A673 (cell line): ENCODE measurements at regions not wholly inside any gene's neighbourhood (a gene's known extent, or its start where the extent isn't known, plus 50 kb on each side); places are given as distances from the start of the nearest gene placed in this dataset.

ENCODE experiments used
- BruUV-seq: library from RNA; stranded (reverse); fragments of 400-500 nt; replicated peaks from 2 replicates; lab custom pipeline; 2021; lab: Mats Ljungman, UMichigan
- CTCF ChIA-PET: fragments of 300-600 bp; sonication (Branson Sonifier 250); formaldehyde crosslinking; loops from one replicate; lab custom pipeline; 2022; ENCODE audit warnings: antibody characterized with exemption; lab: Charles Lee
- POLR2A ChIA-PET: fragments of 300-600 bp; sonication (Branson Sonifier 250); formaldehyde crosslinking; loops from one replicate; lab custom pipeline; 2022; ENCODE audit warnings: antibody characterized with exemption; ENCODE audit not compliant: low non-redundant PET; lab: Charles Lee
- DNase-seq: peaks from one replicate; pipeline ENCODE4 v3.0.0-alpha.2; 2015; ENCODE audit warnings: low spot score
- H3K27ac ChIP-seq: fragments of 200-600 bp; sonication (generic); 2 replicates; pipeline ENCODE4 v1.5.1; 2016; ENCODE audit warnings: mixed run types, low read depth, mild to moderate bottlenecking, mixed read lengths, antibody characterized with exemption, low read length; ENCODE audit not compliant: poor library complexity, severe bottlenecking
- H3K27me3 ChIP-seq: fragments of 200-600 bp; sonication (generic); replicated peaks from 2 replicates; pipeline ENCODE4 v1.6.1; 2017; ENCODE audit warnings: mixed run types, low read depth, mild to moderate bottlenecking, mixed read lengths, antibody characterized with exemption, low read length; ENCODE audit not compliant: insufficient read depth, poor library complexity
- H3K36me3 ChIP-seq: fragments of 200-600 bp; sonication (generic); 2 replicates; pipeline ENCODE4 v1.6.1; 2016; ENCODE audit warnings: mixed run types, mild to moderate bottlenecking, mixed read lengths, antibody characterized with exemption, low read length; ENCODE audit not compliant: insufficient read depth, poor library complexity, severe bottlenecking
- H3K4me1 ChIP-seq: fragments of 200-600 bp; sonication (generic); 2 replicates; pipeline ENCODE4 v1.6.1; 2017; ENCODE audit warnings: mixed run types, mild to moderate bottlenecking, mixed read lengths, antibody characterized with exemption, low read length; ENCODE audit not compliant: insufficient read depth, poor library complexity, severe bottlenecking
- H3K4me3 ChIP-seq: fragments of 200-600 bp; sonication (generic); 2 replicates; pipeline ENCODE4 v1.5.1; 2016; ENCODE audit warnings: low read depth, mixed run types, mild to moderate bottlenecking, mixed read lengths, low read length; ENCODE audit not compliant: poor library complexity, severe bottlenecking
- H3K9me3 ChIP-seq: fragments of 200-600 bp; sonication (generic); 2 replicates; pipeline ENCODE4 v1.6.1; 2016; ENCODE audit warnings: mixed run types, low read depth, mild to moderate bottlenecking, mixed read lengths, antibody characterized with exemption, low read length; ENCODE audit not compliant: poor library complexity, severe bottlenecking
- EZH2 ChIP-seq: fragments of 200-600 bp; sonication (generic); IDR thresholded peaks from 2 replicates; pipeline ENCODE4 v1.6.1; 2017; ENCODE audit warnings: borderline replicate concordance, low read depth, mild to moderate bottlenecking, mixed read lengths, antibody characterized with exemption, low read length; ENCODE audit not compliant: poor library complexity, severe bottlenecking
- intact Hi-C: fragments of 100-400 bp; cut with micrococcal nuclease; formaldehyde crosslinking; loops from one replicate; pipeline ENCODE4 v1.10.0; 2022; ENCODE audit not compliant: unreplicated experiment
- TF ChIP-seq, protein P1 (sequence below): fragments of 300-800, 200-600 bp; sonication (generic); conservative IDR thresholded peaks from 2 replicates; pipeline ENCODE4 v1.5.1; 2017; ENCODE audit warnings: low read depth, mild to moderate bottlenecking, antibody characterized with exemption, low read length, moderate library complexity, mixed read lengths

DNA sequence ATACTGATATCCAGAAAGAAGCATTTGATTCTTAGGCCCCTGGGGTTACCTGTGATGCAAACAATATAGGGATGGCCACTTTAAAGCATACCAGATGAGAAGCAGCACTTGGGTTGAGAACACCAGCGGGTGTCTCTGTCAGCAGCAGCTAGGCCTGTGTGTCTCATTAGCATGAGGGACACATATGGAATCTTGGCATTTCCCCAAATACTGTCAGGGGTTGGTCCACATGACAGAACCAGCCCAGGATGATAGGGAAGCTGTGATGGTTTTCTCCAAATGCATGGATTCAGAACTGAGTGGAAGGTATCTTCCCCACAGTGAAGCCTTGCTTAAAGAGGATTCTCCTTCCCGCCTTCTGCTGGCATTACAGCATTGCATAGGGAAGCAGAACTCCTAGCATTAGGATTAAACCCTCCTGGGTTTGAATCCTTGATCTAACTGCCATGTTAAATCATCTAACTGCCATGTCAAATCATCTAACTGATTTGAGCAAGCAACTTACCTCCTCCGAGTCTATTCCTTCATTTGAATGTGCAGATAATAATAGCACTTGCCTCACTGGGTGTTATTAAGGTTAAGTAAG is 111.5 kb upstream of the WSCD2 start:
- ChIA-PET POLR2A (no interaction called here), CTCF (no interaction called here)
- DNase-seq = no peak
- Histone ChIP-seq H3K36me3 (no peaks in the 10 kb centered on the region), H3K9me3 (no peaks in the 10 kb centered on the region), H3K27ac (no peak overlapping the region), H3K4me1 (no peaks in the 10 kb centered on the region), H3K27me3 (peaks cover 44% of the 10 kb centered on the region), H3K4me3 (no peak overlapping the region)
- no TSS peak for BruUV-seq
- TF ChIP-seq EZH2 = no peak
- TF ChIP-seq, protein P1, sequence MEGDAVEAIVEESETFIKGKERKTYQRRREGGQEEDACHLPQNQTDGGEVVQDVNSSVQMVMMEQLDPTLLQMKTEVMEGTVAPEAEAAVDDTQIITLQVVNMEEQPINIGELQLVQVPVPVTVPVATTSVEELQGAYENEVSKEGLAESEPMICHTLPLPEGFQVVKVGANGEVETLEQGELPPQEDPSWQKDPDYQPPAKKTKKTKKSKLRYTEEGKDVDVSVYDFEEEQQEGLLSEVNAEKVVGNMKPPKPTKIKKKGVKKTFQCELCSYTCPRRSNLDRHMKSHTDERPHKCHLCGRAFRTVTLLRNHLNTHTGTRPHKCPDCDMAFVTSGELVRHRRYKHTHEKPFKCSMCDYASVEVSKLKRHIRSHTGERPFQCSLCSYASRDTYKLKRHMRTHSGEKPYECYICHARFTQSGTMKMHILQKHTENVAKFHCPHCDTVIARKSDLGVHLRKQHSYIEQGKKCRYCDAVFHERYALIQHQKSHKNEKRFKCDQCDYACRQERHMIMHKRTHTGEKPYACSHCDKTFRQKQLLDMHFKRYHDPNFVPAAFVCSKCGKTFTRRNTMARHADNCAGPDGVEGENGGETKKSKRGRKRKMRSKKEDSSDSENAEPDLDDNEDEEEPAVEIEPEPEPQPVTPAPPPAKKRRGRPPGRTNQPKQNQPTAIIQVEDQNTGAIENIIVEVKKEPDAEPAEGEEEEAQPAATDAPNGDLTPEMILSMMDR = no peak
- intact Hi-C loops = no loop called here

DNA sequence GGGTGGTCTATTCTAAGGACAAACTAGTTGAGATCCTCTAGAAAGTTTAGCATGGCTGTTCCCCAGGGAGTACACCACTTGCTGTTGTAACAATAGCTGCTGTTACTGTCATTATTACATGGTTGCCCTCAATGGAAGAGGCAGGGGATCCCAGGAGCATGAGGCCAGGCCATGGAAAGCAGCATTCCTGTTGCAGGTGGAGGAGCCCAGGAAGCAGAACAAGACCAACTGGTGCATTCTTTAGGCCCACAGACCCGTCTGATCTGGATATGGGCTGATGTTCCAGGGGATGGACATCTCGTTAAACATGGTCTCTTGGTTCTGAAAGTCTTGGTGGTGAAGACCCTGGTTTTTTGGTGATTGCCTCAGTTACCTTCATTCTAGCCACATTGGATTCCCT is 109.2 kb upstream of the WSCD2 start:
- no peaks in the 10 kb centered on the region for H3K4me1 ChIP-seq
- ChIA-PET POLR2A (no interaction called here), CTCF (no interaction called here)
- TF ChIP-seq, protein P1 = no peak
- TF ChIP-seq EZH2 = no peak
- H3K27me3 ChIP-seq = peaks cover 21% of the 10 kb centered on the region
- H3K36me3 ChIP-seq = no peaks in the 10 kb centered on the region
- no peaks in the 10 kb centered on the region for H3K9me3 ChIP-seq
- H3K27ac ChIP-seq = no peak overlapping the region
- DNase-seq = no peak
- no peak overlapping the region for H3K4me3 ChIP-seq
- intact Hi-C loops = no loop called here
- no TSS peak for BruUV-seq

GRCh38 chr12:108021141-108021540 is 107.9 kb upstream of the WSCD2 start:
- BruUV-seq = no TSS peak

More at GRCh38 chr12:108021141-108021540, 107.9 kb upstream of the WSCD2 start:
- intact Hi-C loops = no loop called here
- Histone ChIP-seq H3K9me3 (no peaks in the 10 kb centered on the region), H3K4me3 (no peak overlapping the region), H3K27ac (no peak overlapping the region), H3K4me1 (no peaks in the 10 kb centered on the region), H3K27me3 (peaks cover 27% of the 10 kb centered on the region), H3K36me3 (no peaks in the 10 kb centered on the region)
- no peak for TF ChIP-seq EZH2
- TF ChIP-seq, protein P1 = no peak
- CTCF ChIA-PET = no interaction called here
- POLR2A ChIA-PET = no interaction called here
- DNase-seq = no peak
